Fibroblast of villous mesenchyme (primary cell): ENCODE measurements at regions not wholly inside any gene's neighbourhood (a gene's known extent, or its start where the extent isn't known, plus 50 kb on each side); places are given as distances from the start of the nearest gene placed in this dataset.
"Not testable (repeated sequence)": the region's sequence is repeated elsewhere in the genome, so short reads cannot be mapped to it uniquely, and the experiment has no call there.

Source experiments
- DNase-seq: peaks from one replicate; pipeline ENCODE4 v3.0.0-alpha.2; 2010; ENCODE audit warnings: low read depth
- H3K4me3 ChIP-seq: 2 replicates; pipeline ENCODE4 v1.5.1; 2011; ENCODE audit warnings: low read depth, mild to moderate bottlenecking, low read length
- CTCF ChIP-seq: IDR thresholded peaks from 2 replicates; pipeline ENCODE4 v1.5.1; 2012; ENCODE audit warnings: low read depth, mild to moderate bottlenecking, low read length; ENCODE audit not compliant: insufficient read depth

- no peak overlapping the region for H3K4me3 ChIP-seq
- TF ChIP-seq CTCF = no peak
- DNase-seq = no peak
These were observed 114.6 kb upstream of the KCTD7 start for GRCh38 chr7:66514050-66514449.

- no peak overlapping the region for H3K4me3 ChIP-seq
- no peak for DNase-seq
- TF ChIP-seq CTCF = no peak
These were observed 111.3 kb upstream of the KCTD7 start for GRCh38 chr7:66517212-66517909.

GRCh38 chr7:66518151-66518691 lies 110.5 kb upstream of the KCTD7 start:
- H3K4me3 ChIP-seq = no peak overlapping the region
- DNase-seq = no peak
- no peak for TF ChIP-seq CTCF

- DNase-seq = no peak
- no peak overlapping the region for H3K4me3 ChIP-seq
- no peak for TF ChIP-seq CTCF
These were observed 107.0 kb upstream of the KCTD7 start for GRCh38 chr7:66521675-66522074.

- no peak for DNase-seq
- no peak overlapping the region for H3K4me3 ChIP-seq
- TF ChIP-seq CTCF = peak; percentile 36
These were observed 106.2 kb upstream of the KCTD7 start for GRCh38 chr7:66522518-66522917.

- DNase-seq = no peak
- H3K4me3 ChIP-seq = no peak overlapping the region
- no peak for TF ChIP-seq CTCF
These were observed 105.3 kb upstream of the KCTD7 start for GRCh38 chr7:66523409-66523808.

- TF ChIP-seq CTCF = no peak
- DNase-seq = no peak
- no peak overlapping the region for H3K4me3 ChIP-seq
These were observed 103.9 kb upstream of the KCTD7 start for GRCh38 chr7:66524738-66525137.

GRCh38 chr7:66526782-66527181 lies 101.9 kb upstream of the KCTD7 start:
- not testable (repeated sequence) for DNase-seq, H3K4me3 ChIP-seq
